ENCODE measurements at regions not wholly inside any gene's neighbourhood (a gene's known extent, or its start where the extent isn't known, plus 50 kb on each side); places are given as distances from the start of the nearest gene placed in this dataset.

DNA sequence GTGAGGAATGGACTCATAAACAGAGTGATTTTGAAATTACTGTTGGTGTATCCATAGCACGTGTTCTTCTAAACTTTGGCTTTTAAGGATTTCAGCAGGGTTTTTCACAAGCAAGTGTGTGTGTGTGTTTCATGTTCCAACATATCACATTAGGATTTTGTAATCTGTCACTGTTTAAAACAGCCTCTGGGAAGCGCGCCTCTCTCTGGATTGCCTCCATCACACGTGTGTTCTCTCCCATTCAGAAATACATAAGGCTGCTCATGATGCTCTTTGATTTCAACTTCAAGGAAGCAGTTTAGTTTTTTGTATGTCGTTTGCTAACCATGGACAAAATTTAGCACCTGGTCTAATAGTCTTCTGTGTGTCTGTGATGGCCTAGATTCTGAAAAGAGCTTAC lies 370.4 kb downstream of the MTX2 start:
- no peaks in the 10 kb centered on the region for H3K9me3 ChIP-seq (ENCODE audit: control insufficient read depth, low read length)
- no peaks in the 10 kb centered on the region for H3K4me1 ChIP-seq (ENCODE audit: control insufficient read depth, insufficient read depth, low read length)
- no peak overlapping the region for H3K4me3 ChIP-seq (ENCODE audit: low read length)
- DNase-seq (no peak), ATAC-seq (no peak)
- intact Hi-C loops (cut with DNase I): loop anchor here (5.0 to 10.0 kb wide), 7 partner anchors 85 to 512 kb away; partner anchors contain the start of gene HOXD8 (in 3 of the 4)
- H3K27me3 ChIP-seq (ENCODE audit: control insufficient read depth, insufficient read depth): no peaks in the 10 kb centered on the region
- 71% methylated on average over 5 of the region's 5 CpGs for WGBS
- H3K27ac ChIP-seq (ENCODE audit: low read length): no peak overlapping the region

DNA sequence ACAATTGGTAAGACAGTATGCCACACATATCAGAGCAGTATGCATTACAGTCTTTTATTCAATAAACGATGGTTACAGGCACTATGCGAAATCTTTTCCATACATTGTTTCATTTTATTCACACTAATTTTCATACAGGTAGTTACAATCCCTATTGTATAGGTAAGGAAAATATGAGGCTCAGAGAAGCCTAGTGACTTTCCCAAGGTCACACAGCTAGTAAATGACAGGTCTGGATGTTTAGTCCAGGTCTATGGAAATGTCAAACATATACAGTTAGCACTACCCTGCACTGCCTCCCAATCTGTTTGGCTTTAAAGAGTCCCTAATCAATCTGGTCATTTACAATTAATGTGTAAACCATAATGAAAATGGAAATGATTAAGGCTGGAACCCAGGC lies 372.2 kb downstream of the MTX2 start:
- 94% methylated on average over 2 of the region's 2 CpGs for WGBS
- ATAC-seq: no peak
- DNase-seq: no peak

DNA sequence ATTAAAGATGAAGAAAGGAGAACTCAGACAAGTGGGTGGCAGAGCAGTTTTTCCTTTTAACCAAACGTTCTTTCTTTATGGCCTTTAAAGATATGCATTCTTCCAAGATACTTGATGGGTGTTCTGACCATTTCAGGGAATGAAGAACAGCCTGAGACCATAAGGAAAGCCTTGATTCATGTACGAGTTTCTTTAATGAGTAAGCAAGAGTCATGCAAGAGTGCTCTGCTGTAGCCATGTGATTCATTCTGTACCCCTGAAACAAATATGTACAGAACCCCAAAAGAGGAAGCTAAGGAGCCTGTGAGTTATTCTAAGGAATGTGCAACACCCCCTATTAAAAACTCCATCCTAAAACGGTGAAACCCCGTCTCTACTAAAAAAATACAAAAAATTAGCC lies 372.8 kb downstream of the MTX2 start:
- DNase-seq (no peak), ATAC-seq (no peak)
- Histone ChIP-seq H3K27me3 (ENCODE audit: control insufficient read depth, insufficient read depth) (no peaks in the 10 kb centered on the region), H3K4me3 (ENCODE audit: low read length) (no peak overlapping the region), H3K4me1 (ENCODE audit: control insufficient read depth, insufficient read depth, low read length) (no peaks in the 10 kb centered on the region), H3K27ac (ENCODE audit: low read length) (no peak overlapping the region), H3K9me3 (ENCODE audit: control insufficient read depth, low read length) (no peaks in the 10 kb centered on the region)
- 76% methylated on average over 4 of the region's 4 CpGs for WGBS
- intact Hi-C loops (cut with DNase I): loop anchor here in 1 of 4 donors (5.0 to 10.0 kb wide), 2 partner anchors 187 to 505 kb away; no protein-coding TSS in a partner anchor

More for the DNA sequence above, 372.2 kb downstream of the MTX2 start:
- no peak overlapping the region for H3K27ac ChIP-seq (ENCODE audit: low read length)
- H3K4me3 ChIP-seq (ENCODE audit: low read length): no peak overlapping the region
- no peaks in the 10 kb centered on the region for H3K4me1 ChIP-seq (ENCODE audit: control insufficient read depth, insufficient read depth, low read length)
- no peaks in the 10 kb centered on the region for H3K9me3 ChIP-seq (ENCODE audit: control insufficient read depth, low read length)
- H3K27me3 ChIP-seq (ENCODE audit: control insufficient read depth, insufficient read depth): no peaks in the 10 kb centered on the region
- intact Hi-C loops (cut with DNase I): loop anchor here in 1 of 4 donors (5.0 to 10.0 kb wide), 2 partner anchors 187 to 504 kb away; no protein-coding TSS in a partner anchor

DNA sequence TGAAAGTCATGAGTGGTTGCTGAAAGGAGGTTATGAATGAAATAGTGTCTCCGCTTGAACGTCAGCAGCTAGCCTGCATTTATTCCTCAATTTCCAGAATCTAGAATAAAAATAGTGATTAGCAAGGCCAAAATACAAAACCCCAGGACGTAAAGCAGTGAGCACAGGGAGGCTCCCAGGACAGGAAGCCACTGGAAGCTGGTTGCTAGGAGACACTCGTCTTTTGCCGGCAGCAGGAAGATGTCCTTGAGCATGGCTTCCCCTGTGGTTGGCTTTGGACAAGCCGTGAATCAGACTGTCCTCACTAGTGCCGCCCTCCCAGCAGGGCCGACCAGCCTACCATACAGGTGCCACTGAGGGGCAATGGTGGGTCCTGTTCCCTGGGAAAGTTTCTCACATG lies 374.4 kb downstream of the MTX2 start:
- intact Hi-C loops (cut with DNase I): loop anchor here in 1 of 4 donors (5.0 to 10.0 kb wide), 2 partner anchors 189 to 506 kb away; no protein-coding TSS in a partner anchor
- Histone ChIP-seq H3K27ac (ENCODE audit: low read length) (no peak overlapping the region), H3K4me3 (ENCODE audit: low read length) (no peak overlapping the region), H3K9me3 (ENCODE audit: control insufficient read depth, low read length) (no peaks in the 10 kb centered on the region), H3K4me1 (ENCODE audit: control insufficient read depth, insufficient read depth, low read length) (no peaks in the 10 kb centered on the region), H3K27me3 (ENCODE audit: control insufficient read depth, insufficient read depth) (no peaks in the 10 kb centered on the region)
- ATAC-seq (peak in 1 of 2 donors; percentile 35), DNase-seq (no peak)
- 29% methylated on average over 8 of the region's 8 CpGs for WGBS

DNA sequence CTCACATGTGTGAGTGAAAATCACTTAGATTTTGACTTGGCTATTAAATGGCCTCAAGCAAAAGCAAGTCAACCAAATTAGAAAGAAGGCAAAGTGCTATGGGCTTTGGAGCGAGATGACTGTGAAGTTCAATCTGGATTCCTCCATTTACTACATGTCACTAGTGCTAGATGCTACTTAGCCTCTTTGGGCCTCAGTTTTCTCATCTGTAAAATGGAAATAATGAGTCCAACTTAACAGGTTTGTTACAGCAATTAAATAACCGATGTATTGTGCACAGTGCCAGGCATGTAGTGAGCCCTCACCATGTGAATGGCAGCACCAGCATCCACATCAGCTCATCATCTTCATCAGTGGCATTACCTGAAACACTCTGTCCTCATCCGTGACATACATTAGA lies 376.3 kb downstream of the MTX2 start:
- DNase-seq: no peak
- ATAC-seq: no peak
- Histone ChIP-seq H3K4me1 (ENCODE audit: control insufficient read depth, insufficient read depth, low read length) (no peaks in the 10 kb centered on the region), H3K4me3 (ENCODE audit: low read length) (no peak overlapping the region), H3K27ac (ENCODE audit: low read length) (no peak overlapping the region), H3K9me3 (ENCODE audit: control insufficient read depth, low read length) (no peaks in the 10 kb centered on the region), H3K27me3 (ENCODE audit: control insufficient read depth, insufficient read depth) (peaks cover 4% of the 10 kb centered on the region)
- WGBS: 96% methylated on average over 3 of the region's 3 CpGs
- intact Hi-C loops (cut with DNase I): loop anchor here in 1 of 4 donors (10.0 kb wide), 1 partner anchor 191 kb away; no protein-coding TSS in a partner anchor

DNA sequence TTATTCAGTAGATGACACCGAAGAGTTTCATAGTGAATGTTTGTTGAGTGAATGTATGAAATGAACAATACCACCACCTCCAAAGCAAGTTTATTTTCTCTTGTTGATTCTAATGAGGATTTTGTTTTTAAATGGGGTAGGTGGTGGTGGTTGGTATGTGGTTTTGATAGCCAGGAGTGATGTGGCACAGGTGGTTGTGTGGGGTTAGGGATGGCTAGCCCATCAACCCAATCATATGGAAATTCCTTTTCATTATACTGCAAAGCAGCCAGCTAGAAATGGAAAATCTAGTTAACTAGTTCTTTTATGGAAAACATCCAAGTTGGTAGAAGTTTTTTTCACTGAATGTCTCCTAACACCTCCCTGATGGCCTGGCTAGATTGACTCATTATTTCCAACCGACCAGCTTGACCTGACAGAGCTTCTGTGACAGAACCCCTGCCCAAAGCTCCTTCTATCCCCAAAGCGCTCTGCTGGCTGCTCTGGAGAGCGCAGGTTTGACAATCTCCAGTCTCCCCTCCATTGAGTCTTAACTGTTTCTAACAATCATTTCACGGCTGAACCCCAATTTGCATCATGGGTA lies 376.9 kb downstream of the MTX2 start:
- Histone ChIP-seq H3K27me3 (ENCODE audit: control insufficient read depth, insufficient read depth) (peaks cover 4% of the 10 kb centered on the region), H3K9me3 (ENCODE audit: control insufficient read depth, low read length) (no peaks in the 10 kb centered on the region), H3K4me1 (ENCODE audit: control insufficient read depth, insufficient read depth, low read length) (no peaks in the 10 kb centered on the region), H3K4me3 (ENCODE audit: low read length) (no peak overlapping the region), H3K27ac (ENCODE audit: low read length) (no peak overlapping the region)
- no peak for ATAC-seq
- intact Hi-C loops (cut with DNase I): loop anchor here in 1 of 4 donors (10.0 kb wide), 1 partner anchor 191 kb away; no protein-coding TSS in a partner anchor
- 82% methylated on average over 5 of the region's 5 CpGs for WGBS
- no peak for DNase-seq

DNA sequence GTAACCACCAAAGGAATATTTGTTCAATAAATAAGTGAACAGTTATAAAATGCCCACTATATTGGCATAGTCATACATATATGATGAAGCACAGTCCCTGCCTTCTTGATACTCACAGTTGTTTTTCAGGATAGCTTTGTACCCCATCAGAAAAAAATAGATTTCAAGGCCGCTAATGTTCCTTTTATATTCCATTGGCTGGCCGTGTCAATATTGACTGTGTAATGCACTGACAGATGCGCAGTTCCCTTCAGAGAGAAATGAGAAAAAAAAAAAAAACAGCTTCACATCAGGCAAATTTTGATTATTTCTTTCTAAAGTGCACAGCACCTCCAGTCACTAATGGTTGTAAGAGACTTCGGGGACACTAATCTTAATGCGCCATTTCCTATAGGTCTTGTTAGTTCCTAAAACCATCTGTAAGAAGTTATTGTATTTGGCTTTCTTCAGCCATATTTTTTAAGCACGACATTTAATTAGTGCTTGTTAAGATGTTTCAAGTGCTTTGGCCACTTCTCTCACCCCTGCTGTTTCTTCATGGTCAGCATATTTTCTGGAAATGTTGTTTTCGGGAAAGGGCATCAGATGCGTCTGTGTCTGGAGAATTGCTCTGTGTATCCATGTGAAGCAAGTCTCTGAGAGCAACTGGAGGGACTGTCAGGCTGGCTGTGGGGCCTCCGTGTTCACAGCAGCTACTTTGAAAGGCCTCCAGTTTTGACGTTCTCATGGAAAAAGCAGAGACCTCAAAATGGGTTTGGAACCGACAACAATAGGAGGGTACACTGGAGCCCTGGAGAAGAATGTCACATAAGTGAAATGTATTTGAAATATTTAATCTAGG lies 378.3 kb downstream of the MTX2 start:
- 90% methylated on average over 11 of the region's 11 CpGs for WGBS
- no peak for ATAC-seq
- DNase-seq: no peak
- intact Hi-C loops (cut with DNase I): loop anchor here in 1 of 4 donors (10.0 kb wide), 1 partner anchor 193 kb away; no protein-coding TSS in a partner anchor
- Histone ChIP-seq H3K9me3 (ENCODE audit: control insufficient read depth, low read length) (no peaks in the 10 kb centered on the region), H3K4me3 (ENCODE audit: low read length) (no peak overlapping the region), H3K27ac (ENCODE audit: low read length) (no peak overlapping the region), H3K4me1 (ENCODE audit: control insufficient read depth, insufficient read depth, low read length) (no peaks in the 10 kb centered on the region), H3K27me3 (ENCODE audit: control insufficient read depth, insufficient read depth) (peaks cover 4% of the 10 kb centered on the region)

DNA sequence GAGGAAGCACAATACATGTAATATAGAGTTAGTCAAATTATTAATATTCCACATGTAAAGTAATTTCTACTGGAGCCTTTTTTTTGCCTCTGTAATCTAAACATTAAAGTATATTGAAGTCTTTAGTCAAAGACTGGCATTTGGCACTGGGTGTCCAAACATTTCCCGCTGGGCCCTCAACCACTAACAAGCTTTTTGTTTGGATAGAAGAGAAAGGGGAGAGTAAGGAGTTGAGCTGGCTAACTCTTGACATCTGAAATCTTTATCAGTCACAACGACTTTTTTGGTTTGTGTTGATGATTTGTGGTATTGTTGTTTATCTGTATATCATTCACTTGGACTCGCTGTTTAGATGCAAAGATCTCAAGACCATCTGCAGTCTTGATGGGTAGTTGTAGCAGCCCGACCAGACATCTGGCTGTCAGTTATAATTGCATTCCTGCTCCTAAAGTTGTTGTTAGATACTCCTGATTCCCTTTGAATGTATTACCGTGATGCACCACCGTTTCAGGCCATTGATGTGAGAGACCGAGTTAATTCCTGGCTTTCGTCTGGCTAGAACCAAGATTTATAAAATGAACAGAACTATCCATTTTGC lies 379.6 kb downstream of the MTX2 start:
- WGBS: 82% methylated on average over 8 of the region's 8 CpGs
- Histone ChIP-seq H3K27ac (ENCODE audit: low read length) (no peak overlapping the region), H3K9me3 (ENCODE audit: control insufficient read depth, low read length) (no peaks in the 10 kb centered on the region), H3K27me3 (ENCODE audit: control insufficient read depth, insufficient read depth) (peaks cover 4% of the 10 kb centered on the region), H3K4me1 (ENCODE audit: control insufficient read depth, insufficient read depth, low read length) (no peaks in the 10 kb centered on the region), H3K4me3 (ENCODE audit: low read length) (no peak overlapping the region)
- intact Hi-C loops (cut with DNase I): loop anchor here in 1 of 4 donors (10.0 kb wide), 1 partner anchor 194 kb away; no protein-coding TSS in a partner anchor
- DNase-seq (no peak), ATAC-seq (no peak)

DNA sequence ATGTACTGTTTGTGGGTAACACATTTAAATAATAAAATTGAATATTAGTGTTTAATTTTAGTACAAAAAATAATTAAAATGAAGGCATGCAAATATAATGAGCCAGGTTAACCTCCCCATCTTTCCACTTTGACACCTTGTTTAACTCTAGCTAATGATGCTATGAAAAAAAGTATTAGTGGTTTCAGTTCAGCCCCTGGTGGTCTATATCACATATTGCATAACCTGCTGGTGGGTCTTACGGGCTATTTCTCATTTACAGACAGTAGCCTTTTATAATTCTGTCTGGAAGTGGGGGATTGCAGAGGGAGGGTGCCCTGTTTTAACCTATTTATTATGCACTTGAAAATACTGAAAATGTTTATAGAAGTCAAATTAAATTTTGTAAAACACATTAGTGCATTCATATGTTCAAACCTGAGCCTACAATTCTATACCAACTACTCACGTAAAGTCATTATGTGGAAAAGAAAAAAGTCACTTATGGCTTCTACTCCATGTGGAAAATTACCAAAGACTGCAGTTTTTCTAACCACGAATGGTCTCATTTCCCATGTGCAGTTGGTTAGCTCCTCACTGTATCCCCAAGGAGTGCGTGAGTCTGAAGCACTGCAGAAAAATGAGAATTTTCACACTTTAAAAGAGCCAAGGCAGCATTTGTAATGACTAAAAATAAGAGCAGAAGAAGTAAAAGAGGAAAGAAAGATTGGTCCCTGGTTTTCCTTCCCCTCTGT lies 381.0 kb downstream of the MTX2 start:
- intact Hi-C loops (cut with DNase I): loop anchor here in 3 of 4 donors (5.0 to 10.0 kb wide), 2 partner anchors 165 to 167 kb away; no protein-coding TSS in a partner anchor
- DNase-seq (no peak), ATAC-seq (no peak)
- Histone ChIP-seq H3K4me1 (ENCODE audit: control insufficient read depth, insufficient read depth, low read length) (no peaks in the 10 kb centered on the region), H3K27ac (ENCODE audit: low read length) (no peak overlapping the region), H3K9me3 (ENCODE audit: control insufficient read depth, low read length) (no peaks in the 10 kb centered on the region), H3K4me3 (ENCODE audit: low read length) (no peak overlapping the region), H3K27me3 (ENCODE audit: control insufficient read depth, insufficient read depth) (peaks cover 4% of the 10 kb centered on the region)
- WGBS: 90% methylated on average over 4 of the region's 4 CpGs

DNA sequence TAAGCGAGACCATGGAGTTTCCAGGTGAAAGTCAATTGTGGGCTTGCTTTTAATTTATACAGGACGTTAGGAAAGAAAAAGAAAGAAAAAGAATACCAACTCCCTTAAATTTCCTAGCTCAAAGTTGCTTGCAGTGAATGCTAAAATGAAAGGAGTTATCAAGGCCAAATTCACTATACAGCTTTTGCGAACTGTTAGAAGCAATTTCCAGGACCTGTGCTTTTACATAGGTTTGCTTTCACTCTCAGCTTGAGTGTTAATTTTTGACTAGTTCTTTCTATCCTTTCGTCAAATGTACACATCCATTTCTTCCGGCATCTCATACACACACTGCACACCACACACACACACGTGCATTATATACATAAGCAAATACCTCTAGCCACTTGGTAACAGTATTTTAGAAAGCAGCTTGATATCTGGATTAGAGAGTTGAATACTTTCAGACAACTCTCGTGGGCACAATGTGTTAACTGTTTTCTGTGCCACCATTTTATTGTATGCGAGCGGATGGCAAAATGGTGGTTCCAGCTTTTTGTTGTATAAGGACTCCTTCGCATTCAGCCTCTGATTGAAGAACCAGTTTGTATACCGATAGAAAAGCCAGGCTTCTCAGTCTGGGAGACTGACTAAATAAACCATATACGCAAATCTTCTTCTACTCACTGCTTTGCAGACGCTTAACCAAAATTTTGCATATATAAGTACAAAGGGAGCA lies 381.8 kb downstream of the MTX2 start:
- intact Hi-C loops (cut with DNase I): loop anchor here in 3 of 4 donors (5.0 to 10.0 kb wide), 2 partner anchors 164 to 166 kb away; no protein-coding TSS in a partner anchor
- WGBS: 92% methylated on average over 13 of the region's 13 CpGs
- DNase-seq: no peak
- ATAC-seq: no peak
- peaks cover 4% of the 10 kb centered on the region for H3K27me3 ChIP-seq (ENCODE audit: control insufficient read depth, insufficient read depth)
- H3K9me3 ChIP-seq (ENCODE audit: control insufficient read depth, low read length): no peaks in the 10 kb centered on the region
- no peak overlapping the region for H3K27ac ChIP-seq (ENCODE audit: low read length)
- H3K4me1 ChIP-seq (ENCODE audit: control insufficient read depth, insufficient read depth, low read length): no peaks in the 10 kb centered on the region
- H3K4me3 ChIP-seq (ENCODE audit: low read length): no peak overlapping the region
